K562 (cell line): ENCODE measurements at regions not wholly inside any gene's neighbourhood (a gene's known extent, or its start where the extent isn't known, plus 50 kb on each side); places are given as distances from the start of the nearest gene placed in this dataset.

Experiments used
- ATAC-seq: fragments of 200-7000 bp; cut with Tn5 transposase; 3 replicates; pipeline ENCODE4 v1.9.1; 2020; ENCODE audit warnings: moderate library complexity
- BruUV-seq: library from RNA; stranded (reverse); fragments of 400-500 nt; replicated peaks from 2 replicates; lab custom pipeline; 2021; lab: Mats Ljungman, UMichigan
- CTCF ChIA-PET: fragments of 300-600 bp; formaldehyde crosslinking; extraction: SDS; loops from one replicate; lab custom pipeline; 2021; ENCODE audit warnings: low intra/inter-chr PET ratio; lab: Yijun Ruan, JAX
- POLR2A ChIA-PET: fragments of 300-600, 350-650 bp; sonication (Branson Sonifier 250); formaldehyde crosslinking; extraction: SDS; loops from one replicate; lab custom pipeline; 2021; ENCODE audit warnings: antibody characterized with exemption, inconsistent platforms; lab: Yijun Ruan, JAX
- DNase-seq, 4 experiments: peaks; one replicate each; pipeline versions ENCODE4 v3.0.0 to v3.0.0-alpha.2; 2011 to 2018; ENCODE audit warnings: low spot score in 3 of 4, mixed read lengths in 3 of 4; ENCODE audit errors: extremely low read depth in 1 of 4
- FAIRE-seq: peaks from 2 replicates; lab custom pipeline; 2011; peaks lifted over from hg19 to GRCh38; lab: Jason Lieb, UNC
- H2AFZ ChIP-seq: 2 replicates; pipeline ENCODE4 v1.6.0; 2011; ENCODE audit warnings: low read depth, low read length, control low read depth, inconsistent platforms
- H3K27ac ChIP-seq: fragments of 200-600 bp; 3 replicates; pipeline ENCODE4 v1.8.0; 2011; ENCODE audit warnings: low read depth, mild to moderate bottlenecking, control low read depth, inconsistent platforms, low read length, moderate library complexity, mixed read lengths; ENCODE audit errors: extremely low read depth
- H3K27me3 ChIP-seq, 2 experiments: fragments of 300-600 bp in 1 of 2; 2 replicates in 1 of 2; 3 replicates in 1 of 2; pipeline versions ENCODE4 v1.6.0 to v1.8.0; 2011; ENCODE audit warnings: inconsistent platforms in 2 of 2, low read length in 2 of 2, mild to moderate bottlenecking in 1 of 2, mixed read lengths in 1 of 2, moderate library complexity in 1 of 2; ENCODE audit not compliant: control insufficient read depth in 2 of 2, insufficient read depth in 2 of 2
- H3K36me3 ChIP-seq: fragments of 300-600 bp; 3 replicates; pipeline ENCODE4 v1.8.0; 2011; ENCODE audit warnings: mild to moderate bottlenecking, low read length, inconsistent platforms; ENCODE audit not compliant: control insufficient read depth, insufficient read depth
- H3K4me1 ChIP-seq, 2 experiments: fragments of 200-600 bp in 1 of 2; replicated peaks in 1 of 2; 2 replicates in 1 of 2; 3 replicates in 1 of 2; pipeline versions ENCODE4 v1.5.1 to v1.8.0; 2011; ENCODE audit warnings: inconsistent platforms in 2 of 2, low read length in 2 of 2, mild to moderate bottlenecking in 1 of 2, mixed read lengths in 1 of 2, moderate library complexity in 1 of 2; ENCODE audit not compliant: control insufficient read depth in 2 of 2, insufficient read depth in 2 of 2
- H3K4me2 ChIP-seq: 2 replicates; pipeline ENCODE4 v1.6.1; 2011; ENCODE audit warnings: low read length, control low read depth, inconsistent platforms, mixed read lengths; ENCODE audit not compliant: insufficient read depth
- H3K4me3 ChIP-seq: fragments of 200-600 bp; sonication (generic), shearing (Covaris generic); 2 replicates; pipeline ENCODE4 v1.5.1; 2016; ENCODE audit warnings: control low read depth, inconsistent platforms
- H3K79me2 ChIP-seq: fragments of 200-600 bp; 3 replicates; pipeline ENCODE4 v1.8.0; 2011; ENCODE audit warnings: low read length, inconsistent platforms; ENCODE audit not compliant: control insufficient read depth, insufficient read depth
- H3K9ac ChIP-seq, 2 experiments: 2 replicates each; pipeline versions ENCODE4 v1.6.0 to v1.6.1; 2011; ENCODE audit warnings: low read depth in 2 of 2, low read length in 2 of 2, control low read depth in 1 of 2, inconsistent platforms in 1 of 2, mild to moderate bottlenecking in 1 of 2, mixed read lengths in 1 of 2; ENCODE audit not compliant: insufficient read depth in 1 of 2
- H3K9me1 ChIP-seq: one replicate; pipeline ENCODE4 v1.6.0; 2011; ENCODE audit warnings: inconsistent platforms, mild to moderate bottlenecking, low read length, moderate library complexity; ENCODE audit not compliant: control insufficient read depth, insufficient read depth
- H3K9me3 ChIP-seq: replicated peaks from 2 replicates; pipeline ENCODE4 v1.5.1; 2011; ENCODE audit warnings: low read depth, low read length, inconsistent platforms; ENCODE audit not compliant: control insufficient read depth, insufficient read depth
- H4K20me1 ChIP-seq: replicated peaks from 2 replicates; pipeline ENCODE4 v1.6.1; 2011; ENCODE audit warnings: low read length, inconsistent platforms, mixed read lengths; ENCODE audit not compliant: control insufficient read depth, insufficient read depth
- CXXC5 ChIP-seq: fragments of 250-450 bp; sonication (Bioruptor Pico); IDR thresholded peaks from 2 replicates; pipeline ENCODE4 v1.8.0; 2022; ENCODE audit warnings: inconsistent platforms, mild to moderate bottlenecking, moderate library complexity
- ESRRA ChIP-seq: fragments of 450-650 bp; IDR thresholded peaks from 2 replicates; pipeline ENCODE4 v1.6.1; 2014; ENCODE audit warnings: low read depth, mild to moderate bottlenecking, moderate library complexity, borderline replicate concordance
- FOXO4 ChIP-seq: fragments of 450-650 bp; formaldehyde crosslinking; IDR thresholded peaks from 2 replicates; pipeline ENCODE4 v1.4.0; 2020; ENCODE audit warnings: mild to moderate bottlenecking, moderate library complexity
- HNRNPL ChIP-seq: fragments of 200-400 bp; formaldehyde crosslinking; IDR thresholded peaks from 2 replicates; pipeline ENCODE4 v1.6.1; 2017; ENCODE audit warnings: low read depth, mild to moderate bottlenecking, low read length
- MEIS2 ChIP-seq: fragments of 450-650 bp; IDR thresholded peaks from 2 replicates; pipeline ENCODE4 v1.6.1; 2014; ENCODE audit warnings: mild to moderate bottlenecking; ENCODE audit not compliant: partially characterized antibody
- MYNN ChIP-seq, 2 experiments: sonication (generic); formaldehyde crosslinking in 1 of 2; IDR thresholded peaks; 2 replicates each; pipeline versions ENCODE4 v1.5.0 to v1.6.1; 2016 to 2020; ENCODE audit warnings: antibody characterized with exemption in 1 of 2, missing genetic modification reagents in 1 of 2
- TEAD2 ChIP-seq: fragments of 450-650 bp; IDR thresholded peaks from 2 replicates; pipeline ENCODE4 v1.6.1; 2016; ENCODE audit warnings: missing genetic modification characterization, control low read depth, missing compliant biosample characterization
- TSC22D4 ChIP-seq: fragments of 450-650 bp; IDR thresholded peaks from 2 replicates; pipeline ENCODE4 v1.6.1; 2016; ENCODE audit warnings: missing genetic modification characterization, missing biosample characterization, control low read depth
- ZNF280B ChIP-seq: fragments of 250-450 bp; sonication (Bioruptor Pico); IDR thresholded peaks from 2 replicates; pipeline ENCODE4 v1.5.1; 2021; ENCODE audit warnings: mild to moderate bottlenecking
- ZNF316 ChIP-seq: fragments of 450-650 bp; IDR thresholded peaks from 2 replicates; pipeline ENCODE4 v1.6.1; 2016
- ZNF655 ChIP-seq: fragments of 250-450 bp; sonication (Bioruptor Pico); IDR thresholded peaks from 2 replicates; pipeline ENCODE4 v1.5.0; 2021
- ZNF695 ChIP-seq: fragments of 450-650 bp; formaldehyde crosslinking; IDR thresholded peaks from 2 replicates; pipeline ENCODE4 v1.4.0; 2020; ENCODE audit warnings: mild to moderate bottlenecking, moderate library complexity
- WGBS: fragments of 100-300 bp; shearing (Covaris generic); methylation state at CpG from one replicate; pipeline ENCODE4 v1.1.6; 2016; ENCODE audit warnings: low coverage, mixed read lengths; ENCODE audit not compliant: insufficient coverage; ENCODE audit errors: missing lambda C conversion rate; 5-methylcytosine and 5-hydroxymethylcytosine counted together
- in situ Hi-C: fragments of 300-500 bp; cut with MboI; formaldehyde crosslinking; loops from 4 replicates; pipeline ENCODE4 v1.15.0; 2018; ENCODE audit warnings: inconsistent platforms, mixed read lengths
- intact Hi-C: fragments of 100-400 bp; cut with micrococcal nuclease; formaldehyde crosslinking; loops from 2 replicates; pipeline ENCODE4 v1.14.2; 2022

GRCh38 chr18:28723506-28723905 is 546.6 kb upstream of the CDH2 start:
- TF ChIP-seq TEAD2 (tag) (no peak), FOXO4 (no peak), ESRRA (no peak), CXXC5 (CRISPR knock-in tag) (no peak), MYNN (IDR thresholded peaks at IDR 0.05) (no peak), MYNN (CRISPR knock-in tag; IDR thresholded peaks at IDR 0.05) (no peak), ZNF655 (CRISPR knock-in tag) (no peak), MEIS2 (no peak), ZNF695 (CRISPR knock-in tag) (no peak), HNRNPL (no peak), ZNF280B (CRISPR knock-in tag) (no peak), TSC22D4 (tag) (no peak), ZNF316 (no peak)
- CTCF ChIA-PET = no interaction called here
- FAIRE-seq = no peak

More at GRCh38 chr18:28723506-28723905, 546.6 kb upstream of the CDH2 start:
- no peak overlapping the region for H3K4me2 ChIP-seq
- H3K27me3 ChIP-seq = no peaks in the 10 kb centered on the region
- ATAC-seq (no peak), DNase-seq (no peak)
- no peak overlapping the region for H3K4me3 ChIP-seq
- in situ Hi-C loops (no loop called here), intact Hi-C loops (no loop called here)
- WGBS = 0% methylated on average over 2 of the region's 2 CpGs
- no TSS peak for BruUV-seq
- POLR2A ChIA-PET = no interaction called here
- H2AFZ ChIP-seq = no peak overlapping the region
- no peak overlapping the region for H3K9ac ChIP-seq
- no peaks in the 10 kb centered on the region for H3K79me2 ChIP-seq
- H3K9me3 ChIP-seq = no peaks in the 10 kb centered on the region; the same call in 1 of the 2 replicates
- no peaks in the 10 kb centered on the region for H3K9me1 ChIP-seq
- no peaks in the 10 kb centered on the region for H3K36me3 ChIP-seq
- no peaks in the 10 kb centered on the region for H4K20me1 ChIP-seq
- no peak overlapping the region for H3K27ac ChIP-seq
- no peaks in the 10 kb centered on the region for H3K4me1 ChIP-seq
